ENCODE measurements at regions not wholly inside any gene's neighbourhood (a gene's known extent, or its start where the extent isn't known, plus 50 kb on each side); places are given as distances from the start of the nearest gene placed in this dataset.
A peak's percentile ranks its signal among the peaks of the same experiment; 100 is the strongest.

GRCh38 chr4:25547343-25547742 is 108.3 kb upstream of the SLC34A2 start:
- no peaks in the 10 kb centered on the region for H3K36me3 Mint-ChIP-seq (ENCODE audit: insufficient read depth, unreplicated experiment)
- TF ChIP-seq CTCF (IDR thresholded peaks at IDR 0.05; ENCODE audit: unreplicated experiment), result no peak
- no TSS peak for BruUV-seq (replicated peaks)
- peaks cover 16% of the 10 kb centered on the region for H3K4me1 Mint-ChIP-seq (ENCODE audit: insufficient read depth, unreplicated experiment)
- H3K9me3 Mint-ChIP-seq (ENCODE audit: unreplicated experiment), result no peaks in the 10 kb centered on the region
- ChIA-PET CTCF (no interaction called here), POLR2A (no interaction called here)
- intact Hi-C loops (cut with micrococcal nuclease), result no loop called here
- DNase-seq (ENCODE audit: unreplicated experiment), result no peak
- H3K27ac Mint-ChIP-seq (ENCODE audit: low read depth, unreplicated experiment), result no peak overlapping the region
- H3K27me3 Mint-ChIP-seq (ENCODE audit: insufficient read depth, unreplicated experiment), result no peaks in the 10 kb centered on the region
- no peak overlapping the region for H3K4me3 Mint-ChIP-seq (ENCODE audit: unreplicated experiment)

GRCh38 chr4:25549413-25549812 is 106.2 kb upstream of the SLC34A2 start:
- no peak overlapping the region for H3K27ac Mint-ChIP-seq (ENCODE audit: low read depth, unreplicated experiment)
- no peak overlapping the region for H3K4me3 Mint-ChIP-seq (ENCODE audit: unreplicated experiment)
- no peaks in the 10 kb centered on the region for H3K36me3 Mint-ChIP-seq (ENCODE audit: insufficient read depth, unreplicated experiment)
- no peaks in the 10 kb centered on the region for H3K9me3 Mint-ChIP-seq (ENCODE audit: unreplicated experiment)
- ChIA-PET CTCF (no interaction called here), POLR2A (interaction anchor here (0.6 kb wide), 1 partner anchor 119 kb away, joined by 3 read pairs; no protein-coding TSS in a partner anchor)
- intact Hi-C loops (cut with micrococcal nuclease), result no loop called here
- no TSS peak for BruUV-seq (replicated peaks)
- no peak for TF ChIP-seq CTCF (IDR thresholded peaks at IDR 0.05; ENCODE audit: unreplicated experiment)
- H3K4me1 Mint-ChIP-seq (ENCODE audit: insufficient read depth, unreplicated experiment), result peaks cover 19% of the 10 kb centered on the region
- H3K27me3 Mint-ChIP-seq (ENCODE audit: insufficient read depth, unreplicated experiment), result no peaks in the 10 kb centered on the region
- no peak for DNase-seq (ENCODE audit: unreplicated experiment)

- no peak for DNase-seq (ENCODE audit: unreplicated experiment)
Observed at GRCh38 chr4:25550376-25551030, 105.1 kb upstream of the SLC34A2 start.

GRCh38 chr4:25551605-25552004 is 104.0 kb upstream of the SLC34A2 start:
- ChIA-PET CTCF (no interaction called here), POLR2A (interaction anchor here (1.1 to 1.2 kb wide), 2 partner anchors 91 to 111 kb away, joined by 3 read pairs; no protein-coding TSS in a partner anchor)
- H3K36me3 Mint-ChIP-seq (ENCODE audit: insufficient read depth, unreplicated experiment), result no peaks in the 10 kb centered on the region
- no peak for TF ChIP-seq CTCF (IDR thresholded peaks at IDR 0.05; ENCODE audit: unreplicated experiment)
- H3K4me1 Mint-ChIP-seq (ENCODE audit: insufficient read depth, unreplicated experiment), result peaks cover 18% of the 10 kb centered on the region
- no peaks in the 10 kb centered on the region for H3K9me3 Mint-ChIP-seq (ENCODE audit: unreplicated experiment)
- no TSS peak for BruUV-seq (replicated peaks)
- DNase-seq (ENCODE audit: unreplicated experiment), result peak; percentile 16
- no peaks in the 10 kb centered on the region for H3K27me3 Mint-ChIP-seq (ENCODE audit: insufficient read depth, unreplicated experiment)
- H3K4me3 Mint-ChIP-seq (ENCODE audit: unreplicated experiment), result no peak overlapping the region
- peak overlapping the region; percentile 82 for H3K27ac Mint-ChIP-seq (ENCODE audit: low read depth, unreplicated experiment)
- intact Hi-C loops (cut with micrococcal nuclease), result no loop called here

More at GRCh38 chr4:25550376-25551030, 105.1 kb upstream of the SLC34A2 start:
- H3K27ac Mint-ChIP-seq (ENCODE audit: low read depth, unreplicated experiment), result no peak overlapping the region
- H3K27me3 Mint-ChIP-seq (ENCODE audit: insufficient read depth, unreplicated experiment), result no peaks in the 10 kb centered on the region
- POLR2A ChIA-PET, result interaction anchor here (0.5 kb wide), 1 partner anchor 522 kb away, joined by 3 read pairs; no protein-coding TSS in a partner anchor
- no peaks in the 10 kb centered on the region for H3K36me3 Mint-ChIP-seq (ENCODE audit: insufficient read depth, unreplicated experiment)
- H3K4me1 Mint-ChIP-seq (ENCODE audit: insufficient read depth, unreplicated experiment), result peaks cover 18% of the 10 kb centered on the region
- no TSS peak for BruUV-seq (replicated peaks)
- no peak for TF ChIP-seq CTCF (IDR thresholded peaks at IDR 0.05; ENCODE audit: unreplicated experiment)
- no peak overlapping the region for H3K4me3 Mint-ChIP-seq (ENCODE audit: unreplicated experiment)
- CTCF ChIA-PET, result interaction anchor here (0.6 kb wide), 1 partner anchor 908 kb away, joined by 5 read pairs; no protein-coding TSS in a partner anchor
- intact Hi-C loops (cut with micrococcal nuclease), result no loop called here
- H3K9me3 Mint-ChIP-seq (ENCODE audit: unreplicated experiment), result no peaks in the 10 kb centered on the region
